Kidney (tissue), 13 donors: ENCODE measurements at regions not wholly inside any gene's neighbourhood (a gene's known extent, or its start where the extent isn't known, plus 50 kb on each side); places are given as distances from the start of the nearest gene placed in this dataset.

Source experiments
- DNase-seq, 5 donors: peaks; one replicate each; pipeline ENCODE4 v3.0.0-alpha.2; 2013 to 2020
- FAIRE-seq: peaks from 2 replicates; lab custom pipeline; 2012; peaks lifted over from hg19 to GRCh38; lab: Jason Lieb, UNC
- H3K27ac ChIP-seq, 2 donors: one replicate each; pipeline ENCODE4 v1.7.0; 2013; ENCODE audit warnings: low read depth in 2 of 2, low read length in 2 of 2, inconsistent platforms in 1 of 2
- H3K27me3 ChIP-seq: one replicate; pipeline ENCODE4 v1.7.1; 2013; ENCODE audit warnings: low read length, inconsistent platforms; ENCODE audit not compliant: control insufficient read depth, insufficient read depth
- H3K36me3 ChIP-seq, 3 donors: one replicate each; pipeline versions ENCODE4 v1.7.0 to v1.7.1; 2013; ENCODE audit warnings: low read length in 3 of 3, control low read depth in 1 of 3, inconsistent platforms in 1 of 3; ENCODE audit not compliant: insufficient read depth in 3 of 3, control insufficient read depth in 2 of 3
- H3K4me1 ChIP-seq, 3 donors: one replicate each; pipeline versions ENCODE4 v1.7.0 to v1.7.1; 2013; ENCODE audit warnings: low read length in 3 of 3, inconsistent platforms in 1 of 3, low read depth in 1 of 3; ENCODE audit not compliant: control insufficient read depth in 2 of 3, insufficient read depth in 2 of 3
- H3K4me3 ChIP-seq, 3 donors: one replicate each; pipeline versions ENCODE4 v1.7.0 to v1.8.1; 2013; ENCODE audit warnings: low read length in 3 of 3, control low read depth in 1 of 3, inconsistent platforms in 1 of 3
- H3K9ac ChIP-seq, 3 donors: one replicate each; pipeline versions ENCODE4 v1.7.0 to v1.7.1; 2013; ENCODE audit warnings: low read length in 3 of 3, control low read depth in 1 of 3, inconsistent platforms in 1 of 3
- H3K9me3 ChIP-seq, 3 donors: one replicate each; pipeline versions ENCODE4 v1.7.0 to v1.7.1; 2013; ENCODE audit warnings: low read length in 3 of 3, control low read depth in 1 of 3, inconsistent platforms in 1 of 3; ENCODE audit not compliant: control insufficient read depth in 2 of 3, insufficient read depth in 1 of 3
- intact Hi-C: fragments of 100-400 bp; cut with DNase I; formaldehyde crosslinking; loops from one replicate; pipeline ENCODE4 v1.11.1; 2022
- TF ChIP-seq, protein P1 (sequence below): IDR thresholded peaks from 3 replicates; pipeline ENCODE4 v1.5.1; 2012; ENCODE audit warnings: mild to moderate bottlenecking, moderate library complexity, borderline replicate concordance; ENCODE audit not compliant: insufficient read depth; ENCODE audit errors: extremely low read depth
- donor health status: control.
- donor health status: control.
- donor health status: control.
- donor health status: control.
- donor health status: control.
- donor health status: DM: yes; HTN: yes; CAD: no.
- donor health status: Normal renal cell carcinoma (clear cell type).

DNA sequence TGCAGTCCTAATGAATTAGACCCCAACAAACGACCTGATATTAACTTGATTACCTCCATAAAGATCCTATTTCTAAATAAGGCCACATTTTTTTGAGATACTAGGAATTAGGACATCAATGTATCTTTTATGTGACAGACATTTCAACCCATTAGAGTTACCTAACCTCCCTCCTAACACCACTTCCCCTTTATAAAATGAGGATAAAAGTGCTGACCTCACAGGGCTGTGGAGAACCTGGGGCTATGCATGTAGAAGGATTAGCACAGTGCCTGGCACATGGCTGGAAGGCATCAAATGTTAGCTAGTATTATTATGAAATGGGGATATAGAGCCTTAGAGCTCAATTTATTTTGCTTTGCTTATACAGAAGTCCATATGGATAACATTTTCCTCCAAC, 53.5 kb upstream of the LRRN1 start:
- no peak for FAIRE-seq
- H3K27me3 ChIP-seq = no peaks in the 10 kb centered on the region
- no peak overlapping the region for H3K9ac ChIP-seq
- H3K9me3 ChIP-seq = no peaks in the 10 kb centered on the region
- DNase-seq = no peak
- TF ChIP-seq, protein P1, sequence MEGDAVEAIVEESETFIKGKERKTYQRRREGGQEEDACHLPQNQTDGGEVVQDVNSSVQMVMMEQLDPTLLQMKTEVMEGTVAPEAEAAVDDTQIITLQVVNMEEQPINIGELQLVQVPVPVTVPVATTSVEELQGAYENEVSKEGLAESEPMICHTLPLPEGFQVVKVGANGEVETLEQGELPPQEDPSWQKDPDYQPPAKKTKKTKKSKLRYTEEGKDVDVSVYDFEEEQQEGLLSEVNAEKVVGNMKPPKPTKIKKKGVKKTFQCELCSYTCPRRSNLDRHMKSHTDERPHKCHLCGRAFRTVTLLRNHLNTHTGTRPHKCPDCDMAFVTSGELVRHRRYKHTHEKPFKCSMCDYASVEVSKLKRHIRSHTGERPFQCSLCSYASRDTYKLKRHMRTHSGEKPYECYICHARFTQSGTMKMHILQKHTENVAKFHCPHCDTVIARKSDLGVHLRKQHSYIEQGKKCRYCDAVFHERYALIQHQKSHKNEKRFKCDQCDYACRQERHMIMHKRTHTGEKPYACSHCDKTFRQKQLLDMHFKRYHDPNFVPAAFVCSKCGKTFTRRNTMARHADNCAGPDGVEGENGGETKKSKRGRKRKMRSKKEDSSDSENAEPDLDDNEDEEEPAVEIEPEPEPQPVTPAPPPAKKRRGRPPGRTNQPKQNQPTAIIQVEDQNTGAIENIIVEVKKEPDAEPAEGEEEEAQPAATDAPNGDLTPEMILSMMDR = no peak
- no peak overlapping the region for H3K27ac ChIP-seq
- H3K4me3 ChIP-seq = no peak overlapping the region
- no peaks in the 10 kb centered on the region for H3K4me1 ChIP-seq
- intact Hi-C loops = no loop called here
- H3K36me3 ChIP-seq = no peaks in the 10 kb centered on the region

GRCh38 chr3:3744826-3745225, 54.4 kb upstream of the LRRN1 start:
- DNase-seq = no peak

DNA sequence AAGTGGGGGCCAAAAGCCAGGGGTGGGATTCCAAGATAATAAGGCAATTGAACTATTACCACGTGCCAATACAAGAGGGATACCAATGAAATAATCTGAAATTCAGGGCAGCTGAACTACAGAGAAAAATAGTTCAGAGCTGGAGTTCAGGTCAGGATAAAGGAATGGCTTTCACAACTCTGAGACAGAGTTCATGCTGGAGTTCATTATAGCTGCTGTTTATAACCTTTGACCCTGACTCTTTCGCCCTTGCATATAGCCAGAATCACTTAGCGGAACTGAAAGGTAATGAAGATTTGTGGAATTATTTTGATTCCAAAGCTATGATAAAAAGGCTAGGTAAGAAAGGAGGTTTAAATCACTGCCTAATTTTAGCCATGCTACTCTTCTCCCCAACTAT, 55.5 kb upstream of the LRRN1 start:
- TF ChIP-seq, protein P1 = no peak
- Histone ChIP-seq H3K27ac (no peak overlapping the region), H3K4me3 (no peak overlapping the region), H3K4me1 (no peaks in the 10 kb centered on the region), H3K9me3 (no peaks in the 10 kb centered on the region), H3K9ac (no peak overlapping the region), H3K36me3 (no peaks in the 10 kb centered on the region), H3K27me3 (no peaks in the 10 kb centered on the region)
- DNase-seq (no peak), FAIRE-seq (no peak)
- intact Hi-C loops = no loop called here

More at GRCh38 chr3:3744826-3745225, 54.4 kb upstream of the LRRN1 start:
- TF ChIP-seq, protein P1 = no peak
- Histone ChIP-seq H3K27ac (no peak overlapping the region), H3K27me3 (no peaks in the 10 kb centered on the region), H3K4me3 (no peak overlapping the region), H3K9me3 (no peaks in the 10 kb centered on the region), H3K4me1 (no peaks in the 10 kb centered on the region), H3K9ac (no peak overlapping the region), H3K36me3 (no peaks in the 10 kb centered on the region)
- FAIRE-seq = no peak
- intact Hi-C loops = no loop called here

DNA sequence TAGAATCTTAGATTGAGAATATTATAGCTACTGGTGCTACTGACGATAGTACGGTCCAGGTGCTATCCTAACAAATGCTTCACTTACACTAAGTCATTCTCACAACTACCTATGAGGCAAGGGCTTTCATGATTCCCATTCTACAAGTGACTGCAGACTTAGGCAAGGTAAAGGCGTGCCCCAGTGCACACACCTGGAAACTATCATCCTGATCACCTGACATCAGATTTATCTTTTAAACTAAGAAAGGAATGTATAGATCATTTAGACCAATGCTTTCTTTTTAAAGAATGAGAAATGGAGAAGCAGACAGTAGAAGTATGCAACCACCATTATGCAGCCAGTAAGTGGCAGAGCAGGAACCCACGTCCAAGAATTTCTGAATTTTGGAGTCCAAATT, 59.2 kb upstream of the LRRN1 start:
- no peak overlapping the region for H3K27ac ChIP-seq
- H3K4me1 ChIP-seq = no peaks in the 10 kb centered on the region
- H3K36me3 ChIP-seq = no peaks in the 10 kb centered on the region
- TF ChIP-seq, protein P1 = no peak
- no peak overlapping the region for H3K4me3 ChIP-seq
- intact Hi-C loops = no loop called here
- DNase-seq (no peak), FAIRE-seq (no peak)
- H3K9me3 ChIP-seq = no peaks in the 10 kb centered on the region
- no peak overlapping the region for H3K9ac ChIP-seq
- H3K27me3 ChIP-seq = no peaks in the 10 kb centered on the region
